ENCODE measurements at regions not wholly inside any gene's neighbourhood (a gene's known extent, or its start where the extent isn't known, plus 50 kb on each side); places are given as distances from the start of the nearest gene placed in this dataset.

DNA sequence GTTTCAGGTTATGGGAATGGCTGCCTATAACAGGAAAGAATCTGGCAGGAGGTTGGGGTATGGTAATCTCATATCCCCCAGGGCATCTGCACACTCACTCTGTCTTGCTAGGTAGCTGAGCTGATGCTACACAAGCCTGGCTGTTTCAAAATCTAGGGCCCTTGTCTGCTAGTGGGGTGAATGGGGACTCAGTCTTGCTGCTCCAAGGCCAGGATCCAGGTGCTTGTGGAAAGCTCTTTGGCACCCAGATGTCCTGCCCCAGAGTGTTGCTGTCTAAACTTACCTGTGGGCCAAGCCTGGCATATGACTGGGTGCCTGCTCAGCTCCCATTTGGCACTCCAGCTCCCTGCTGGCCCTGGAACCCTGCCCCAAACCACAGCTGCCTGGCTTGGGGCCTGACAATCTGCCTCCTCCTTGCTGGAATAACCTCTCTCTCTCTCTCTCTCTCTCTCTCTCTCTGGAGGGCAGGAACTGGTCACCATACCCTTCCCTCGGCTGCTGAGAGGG is 158.1 kb upstream of the TSC22D1 start:
- dilution Hi-C loops (cut with MboI; ENCODE audit: extremely low pct_ligation_motif_present, low sequenced_read_pairs) (no loop called here), intact Hi-C loops (cut with micrococcal nuclease) (no loop called here)
- no TSS peak for BruUV-seq (replicated peaks)
- H3K9me3 ChIP-seq (replicated peaks; ENCODE audit: control insufficient read depth, insufficient read depth, low read length): no peaks in the 10 kb centered on the region
- H3K79me2 ChIP-seq (ENCODE audit: control insufficient read depth, insufficient read depth, low read length): no peaks in the 10 kb centered on the region
- no peak overlapping the region for H3K4me3 ChIP-seq (replicated peaks in 1 of 3; ENCODE audit: insufficient read depth in 1 of 3, low read depth in 1 of 3, low read length in 3 of 3)
- H3K27ac ChIP-seq (ENCODE audit: insufficient read depth, low read depth, low read length): no peak overlapping the region
- no peak overlapping the region for H3K9ac ChIP-seq (replicated peaks; ENCODE audit: extremely low read depth, insufficient read depth, low read length)
- ChIA-PET POLR2A (no interaction called here), CTCF (no interaction called here)
- H2AFZ ChIP-seq (ENCODE audit: low read depth, low read length): no peak overlapping the region
- TF ChIP-seq POLR2A (IDR thresholded peaks at IDR 0.05; ENCODE audit: low read depth, low read length) (no peak), JUN (IDR thresholded peaks at IDR 0.05; ENCODE audit: borderline replicate concordance, insufficient read depth, insufficient read length, low read depth) (no peak), GATA2 (IDR thresholded peaks at IDR 0.05; ENCODE audit: insufficient read depth, insufficient read length, low read depth, low read length) (no peak), POLR2AphosphoS5 (IDR thresholded peaks at IDR 0.05; ENCODE audit: insufficient read depth, low read depth, low read length) (no peak), MYC (IDR thresholded peaks at IDR 0.05; ENCODE audit: low read depth, low read length) (no peak), FOS (IDR thresholded peaks at IDR 0.05; ENCODE audit: borderline replicate concordance, insufficient read depth, low read length) (no peak), EZH2 (IDR thresholded peaks at IDR 0.05; ENCODE audit: borderline replicate concordance, low read depth, low read length, severe bottlenecking) (no peak)
- TF ChIP-seq, protein P1, sequence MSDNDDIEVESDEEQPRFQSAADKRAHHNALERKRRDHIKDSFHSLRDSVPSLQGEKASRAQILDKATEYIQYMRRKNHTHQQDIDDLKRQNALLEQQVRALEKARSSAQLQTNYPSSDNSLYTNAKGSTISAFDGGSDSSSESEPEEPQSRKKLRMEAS (IDR thresholded peaks at IDR 0.05; ENCODE audit: insufficient read depth, insufficient read length): no peak
- TF ChIP-seq, protein P2, sequence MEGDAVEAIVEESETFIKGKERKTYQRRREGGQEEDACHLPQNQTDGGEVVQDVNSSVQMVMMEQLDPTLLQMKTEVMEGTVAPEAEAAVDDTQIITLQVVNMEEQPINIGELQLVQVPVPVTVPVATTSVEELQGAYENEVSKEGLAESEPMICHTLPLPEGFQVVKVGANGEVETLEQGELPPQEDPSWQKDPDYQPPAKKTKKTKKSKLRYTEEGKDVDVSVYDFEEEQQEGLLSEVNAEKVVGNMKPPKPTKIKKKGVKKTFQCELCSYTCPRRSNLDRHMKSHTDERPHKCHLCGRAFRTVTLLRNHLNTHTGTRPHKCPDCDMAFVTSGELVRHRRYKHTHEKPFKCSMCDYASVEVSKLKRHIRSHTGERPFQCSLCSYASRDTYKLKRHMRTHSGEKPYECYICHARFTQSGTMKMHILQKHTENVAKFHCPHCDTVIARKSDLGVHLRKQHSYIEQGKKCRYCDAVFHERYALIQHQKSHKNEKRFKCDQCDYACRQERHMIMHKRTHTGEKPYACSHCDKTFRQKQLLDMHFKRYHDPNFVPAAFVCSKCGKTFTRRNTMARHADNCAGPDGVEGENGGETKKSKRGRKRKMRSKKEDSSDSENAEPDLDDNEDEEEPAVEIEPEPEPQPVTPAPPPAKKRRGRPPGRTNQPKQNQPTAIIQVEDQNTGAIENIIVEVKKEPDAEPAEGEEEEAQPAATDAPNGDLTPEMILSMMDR (IDR thresholded peaks at IDR 0.05; ENCODE audit: extremely low read depth in 1 of 2, insufficient read depth in 1 of 2, low read depth in 1 of 2, low read length in 2 of 2): no peak
- no peaks in the 10 kb centered on the region for H3K27me3 ChIP-seq (ENCODE audit: control insufficient read depth in 2 of 2, insufficient read depth in 2 of 2, low read length in 2 of 2)
- H3K9me1 ChIP-seq (replicated peaks; ENCODE audit: control insufficient read depth, extremely low read depth, insufficient read depth, low read length): no peaks in the 10 kb centered on the region
- FAIRE-seq (no peak), DNase-seq (ENCODE audit: low read depth, low spot score) (no peak)
- H4K20me1 ChIP-seq (replicated peaks; ENCODE audit: control insufficient read depth, extremely low read depth, insufficient read depth, low read length): no peaks in the 10 kb centered on the region
- H3K4me2 ChIP-seq (ENCODE audit: insufficient read depth, low read length): no peak overlapping the region
- H3K4me1 ChIP-seq (ENCODE audit: control insufficient read depth, extremely low read depth, insufficient read depth, low read length): peaks cover 3% of the 10 kb centered on the region
- H3K36me3 ChIP-seq (ENCODE audit: control insufficient read depth in 2 of 2, extremely low read depth in 1 of 2, insufficient read depth in 2 of 2, low read length in 2 of 2): no peaks in the 10 kb centered on the region
